HepG2 (cell line): ENCODE measurements at regions not wholly inside any gene's neighbourhood (a gene's known extent, or its start where the extent isn't known, plus 50 kb on each side); places are given as distances from the start of the nearest gene placed in this dataset.

Experiments used
- ATF7 ChIP-seq, 2 experiments: fragments of 450-650 bp in 1 of 2; sonication (generic) in 1 of 2; formaldehyde crosslinking in 1 of 2; IDR thresholded peaks; 2 replicates each; pipeline versions ENCODE4 v1.4.0 to v1.6.1; 2016 to 2020; ENCODE audit warnings: antibody characterized with exemption in 1 of 2, mild to moderate bottlenecking in 1 of 2, missing genetic modification reagents in 1 of 2
- FOXP4 ChIP-seq: sonication (generic); formaldehyde crosslinking; IDR thresholded peaks from 2 replicates; pipeline ENCODE4 v1.4.0; 2020; ENCODE audit warnings: missing genetic modification reagents
- MED8 ChIP-seq: sonication (generic); formaldehyde crosslinking; IDR thresholded peaks from 2 replicates; pipeline ENCODE4 v1.8.1; 2023; ENCODE audit warnings: mild to moderate bottlenecking, missing genetic modification reagents; ENCODE audit not compliant: insufficient replicate concordance
- MIER2 ChIP-seq: IDR thresholded peaks from 2 replicates; pipeline ENCODE4 v1.6.1; 2016; ENCODE audit warnings: missing biosample characterization, missing genetic modification reagents
- NCOR1 ChIP-seq: fragments of 200-600 bp; sonication (generic); IDR thresholded peaks from 2 replicates; pipeline ENCODE4 v1.7.0; 2017; ENCODE audit warnings: antibody characterized with exemption, low read length, borderline replicate concordance
- NRL ChIP-seq: sonication (generic); formaldehyde crosslinking; IDR thresholded peaks from 2 replicates; pipeline ENCODE4 v1.5.0; 2020; ENCODE audit warnings: missing genetic modification reagents, mild to moderate bottlenecking, moderate library complexity, borderline replicate concordance
- ONECUT2 ChIP-seq: sonication (generic); formaldehyde crosslinking; IDR thresholded peaks from 2 replicates; pipeline ENCODE4 v1.4.0; 2020; ENCODE audit warnings: missing genetic modification reagents
- POGK ChIP-seq: sonication (generic); formaldehyde crosslinking; conservative IDR thresholded peaks from 2 replicates; pipeline ENCODE4 v1.8.0; 2022; ENCODE audit warnings: mild to moderate bottlenecking, moderate library complexity, missing genetic modification reagents
- RAD51 ChIP-seq: fragments of 450-650 bp; IDR thresholded peaks from 2 replicates; pipeline ENCODE4 v1.6.1; 2016; ENCODE audit warnings: borderline replicate concordance
- RELA ChIP-seq: sonication (generic); formaldehyde crosslinking; IDR thresholded peaks from 2 replicates; pipeline ENCODE4 v1.4.0; 2020; ENCODE audit warnings: missing genetic modification reagents
- REXO4 ChIP-seq: sonication (generic); formaldehyde crosslinking; IDR thresholded peaks from 2 replicates; pipeline ENCODE4 v1.8.0; 2022; ENCODE audit warnings: missing genetic modification reagents, mild to moderate bottlenecking, borderline replicate concordance
- XRCC5 ChIP-seq: fragments of 200-400 bp; formaldehyde crosslinking; optimal IDR thresholded peaks from 2 replicates; pipeline ENCODE3; 2017; ENCODE audit warnings: mild to moderate bottlenecking, low read length
- ZBTB3 ChIP-seq: sonication (generic); formaldehyde crosslinking; IDR thresholded peaks from 2 replicates; pipeline ENCODE4 v1.4.0; 2020; ENCODE audit warnings: low read depth, mild to moderate bottlenecking, moderate library complexity, missing genetic modification reagents, borderline replicate concordance
- ZEB1 ChIP-seq: IDR thresholded peaks from 2 replicates; pipeline ENCODE4 v1.6.1; 2012; ENCODE audit warnings: mild to moderate bottlenecking, low read depth, inconsistent platforms; ENCODE audit not compliant: insufficient replicate concordance
- ZFP36L2 ChIP-seq: sonication (generic); formaldehyde crosslinking; IDR thresholded peaks from 2 replicates; pipeline ENCODE4 v1.4.0; 2020; ENCODE audit warnings: missing genetic modification reagents
- ZNF207 ChIP-seq: fragments of 450-650 bp; IDR thresholded peaks from 2 replicates; pipeline ENCODE4 v1.6.1; 2016; ENCODE audit warnings: antibody characterized with exemption, borderline replicate concordance
- ZNF260 ChIP-seq: sonication (generic); formaldehyde crosslinking; IDR thresholded peaks from 2 replicates; pipeline ENCODE4 v1.4.0; 2020; ENCODE audit warnings: missing genetic modification reagents, low read depth, mild to moderate bottlenecking, borderline replicate concordance
- ZNF281 ChIP-seq: sonication (generic); formaldehyde crosslinking; IDR thresholded peaks from 2 replicates; pipeline ENCODE4 v1.4.0; 2020; ENCODE audit warnings: missing genetic modification reagents, borderline replicate concordance
- ZNF430 ChIP-seq: sonication (generic); formaldehyde crosslinking; IDR thresholded peaks from 2 replicates; pipeline ENCODE4 v1.9.0; 2021; ENCODE audit warnings: mild to moderate bottlenecking, missing genetic modification reagents
- ZNF484 ChIP-seq: sonication (generic); formaldehyde crosslinking; IDR thresholded peaks from 2 replicates; pipeline ENCODE4 v1.5.1; 2020; ENCODE audit warnings: mild to moderate bottlenecking, low read depth, missing genetic modification reagents, borderline replicate concordance
- ZNF724P ChIP-seq: sonication (generic); formaldehyde crosslinking; IDR thresholded peaks from 2 replicates; pipeline ENCODE4 v1.8.0; 2022; ENCODE audit warnings: missing genetic modification reagents, borderline replicate concordance
- ZNF792 ChIP-seq: IDR thresholded peaks from 2 replicates; pipeline ENCODE4 v1.6.1; 2016

GRCh38 chr9:129318121-129319075 lies 140.3 kb upstream of the IER5L start (continued):
- TF ChIP-seq POGK (CRISPR knock-in tag), result peak; percentile 99
- no peak for TF ChIP-seq REXO4 (CRISPR knock-in tag)
- TF ChIP-seq ZNF207, result no peak
- no peak; the same call in 1 of the 2 replicates for TF ChIP-seq FOXP4 (CRISPR knock-in tag)
- TF ChIP-seq ZEB1, result no peak
- TF ChIP-seq ZNF484 (CRISPR knock-in tag), result no peak
- TF ChIP-seq ZNF281 (CRISPR knock-in tag), result no peak
- no peak for TF ChIP-seq ZNF724P (CRISPR knock-in tag)
- TF ChIP-seq MED8 (CRISPR knock-in tag), result no peak
- no peak for TF ChIP-seq ATF7 (IDR thresholded peaks at IDR 0.05)
- TF ChIP-seq ATF7 (CRISPR knock-in tag; IDR thresholded peaks at IDR 0.05), result no peak
- TF ChIP-seq ZBTB3 (CRISPR knock-in tag), result no peak
- TF ChIP-seq MIER2 (CRISPR knock-in tag), result 0 out of 2 replicates have a peak, but pooled peaks have one; percentile 32
- TF ChIP-seq ONECUT2, result no peak
- TF ChIP-seq ZFP36L2, result no peak
- TF ChIP-seq ZNF792, result no peak
- 0 out of 2 replicates have a peak, but pooled peaks have one; percentile 52 for TF ChIP-seq ZNF430 (CRISPR knock-in tag)
- no peak for TF ChIP-seq RELA (CRISPR knock-in tag)
- TF ChIP-seq ZNF260, result no peak
- no peak for TF ChIP-seq NCOR1
- TF ChIP-seq XRCC5, result no peak
- no peak for TF ChIP-seq NRL (CRISPR knock-in tag)
- no peak for TF ChIP-seq RAD51
